GM19455 (cell line): ENCODE measurements at regions not wholly inside any gene's neighbourhood (a gene's known extent, or its start where the extent isn't known, plus 50 kb on each side); places are given as distances from the start of the nearest gene placed in this dataset.

Experiments
- ATAC-seq: cut with Tn5 transposase; IDR thresholded peaks from one replicate; pipeline ENCODE4 v1.9.1; 2021; ENCODE audit not compliant: unreplicated experiment

GRCh38 chr3:104885214-104885814 is 481.4 kb upstream of the ALCAM start:
- ATAC-seq, result no peak

GRCh38 chr3:104886220-104886995 is 480.3 kb upstream of the ALCAM start:
- ATAC-seq, result no peak

- ATAC-seq, result no peak
Measured at GRCh38 chr3:104887069-104887468, 479.6 kb upstream of the ALCAM start.

GRCh38 chr3:104887619-104888018 is 479.1 kb upstream of the ALCAM start:
- ATAC-seq, result no peak

GRCh38 chr3:104892044-104892443 is 474.7 kb upstream of the ALCAM start:
- no peak for ATAC-seq

- ATAC-seq, result no peak
Measured at GRCh38 chr3:104896624-104897023, 470.1 kb upstream of the ALCAM start.

GRCh38 chr3:104901396-104901795 is 465.3 kb upstream of the ALCAM start:
- ATAC-seq, result no peak

- no peak for ATAC-seq
Measured at GRCh38 chr3:104903064-104903463, 463.6 kb upstream of the ALCAM start.

- no peak for ATAC-seq
Measured at GRCh38 chr3:104906001-104906639, 460.6 kb upstream of the ALCAM start.

GRCh38 chr3:104907507-104907906 is 459.2 kb upstream of the ALCAM start:
- ATAC-seq, result no peak

GRCh38 chr3:104908761-104909160 is 457.9 kb upstream of the ALCAM start:
- ATAC-seq, result no peak

- ATAC-seq, result no peak
Measured at GRCh38 chr3:104909198-104909597, 457.5 kb upstream of the ALCAM start.

GRCh38 chr3:104909721-104910120 is 457.0 kb upstream of the ALCAM start:
- no peak for ATAC-seq

- no peak for ATAC-seq
Measured at GRCh38 chr3:104911376-104911775, 455.3 kb upstream of the ALCAM start.

- ATAC-seq, result no peak
Measured at GRCh38 chr3:104916971-104917370, 449.7 kb upstream of the ALCAM start.

GRCh38 chr3:104920512-104920911 is 446.2 kb upstream of the ALCAM start:
- ATAC-seq, result no peak

GRCh38 chr3:104933972-104934371 is 432.7 kb upstream of the ALCAM start:
- ATAC-seq, result no peak

- no peak for ATAC-seq
Measured at GRCh38 chr3:104935613-104936012, 431.1 kb upstream of the ALCAM start.

GRCh38 chr3:104939196-104939595 is 427.5 kb upstream of the ALCAM start:
- no peak for ATAC-seq

- no peak for ATAC-seq
Measured at GRCh38 chr3:104941785-104942184, 424.9 kb upstream of the ALCAM start.

GRCh38 chr3:104943974-104944373 is 422.7 kb upstream of the ALCAM start:
- no peak for ATAC-seq

GRCh38 chr3:104947943-104948342 is 418.8 kb upstream of the ALCAM start:
- ATAC-seq, result no peak
